ENCODE measurements at regions not wholly inside any gene's neighbourhood (a gene's known extent, or its start where the extent isn't known, plus 50 kb on each side); places are given as distances from the start of the nearest gene placed in this dataset.

- H3K4me3 ChIP-seq = no peak overlapping the region
- DNase-seq = no peak
- no peak for ATAC-seq
- no peaks in the 10 kb centered on the region for H3K9me3 ChIP-seq
- TF ChIP-seq, protein P1, sequence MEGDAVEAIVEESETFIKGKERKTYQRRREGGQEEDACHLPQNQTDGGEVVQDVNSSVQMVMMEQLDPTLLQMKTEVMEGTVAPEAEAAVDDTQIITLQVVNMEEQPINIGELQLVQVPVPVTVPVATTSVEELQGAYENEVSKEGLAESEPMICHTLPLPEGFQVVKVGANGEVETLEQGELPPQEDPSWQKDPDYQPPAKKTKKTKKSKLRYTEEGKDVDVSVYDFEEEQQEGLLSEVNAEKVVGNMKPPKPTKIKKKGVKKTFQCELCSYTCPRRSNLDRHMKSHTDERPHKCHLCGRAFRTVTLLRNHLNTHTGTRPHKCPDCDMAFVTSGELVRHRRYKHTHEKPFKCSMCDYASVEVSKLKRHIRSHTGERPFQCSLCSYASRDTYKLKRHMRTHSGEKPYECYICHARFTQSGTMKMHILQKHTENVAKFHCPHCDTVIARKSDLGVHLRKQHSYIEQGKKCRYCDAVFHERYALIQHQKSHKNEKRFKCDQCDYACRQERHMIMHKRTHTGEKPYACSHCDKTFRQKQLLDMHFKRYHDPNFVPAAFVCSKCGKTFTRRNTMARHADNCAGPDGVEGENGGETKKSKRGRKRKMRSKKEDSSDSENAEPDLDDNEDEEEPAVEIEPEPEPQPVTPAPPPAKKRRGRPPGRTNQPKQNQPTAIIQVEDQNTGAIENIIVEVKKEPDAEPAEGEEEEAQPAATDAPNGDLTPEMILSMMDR (IDR thresholded peaks at IDR 0.05) = no peak
- H3K36me3 ChIP-seq (ENCODE audit: low read depth) = no peaks in the 10 kb centered on the region
- intact Hi-C loops (cut with DNase I, micrococcal nuclease) = no loop called here
- H3K4me1 ChIP-seq (ENCODE audit: low read depth) = no peaks in the 10 kb centered on the region
Observed at GRCh38 chr17:33688771-33689170, 395.7 kb upstream of the ASIC2 start.

DNA sequence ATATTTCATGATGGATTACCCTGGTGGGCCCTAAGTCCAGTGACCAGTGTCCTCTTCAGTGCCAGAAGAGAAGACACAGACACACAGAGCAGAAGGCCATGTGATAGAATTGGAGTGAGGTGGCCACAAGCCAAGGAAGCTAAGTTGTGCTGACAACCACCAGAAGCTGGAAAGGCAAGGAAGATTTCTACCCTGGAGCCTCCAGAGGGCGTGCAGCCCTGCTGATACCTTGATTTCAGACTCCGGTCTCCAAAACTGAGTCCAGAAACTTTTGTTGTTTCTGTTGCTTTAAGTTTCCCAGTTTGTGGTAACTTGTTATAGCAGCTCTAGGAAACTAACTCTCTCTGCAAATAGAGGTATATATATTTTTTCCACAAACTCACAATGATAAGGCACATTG lies 396.6 kb upstream of the ASIC2 start:
- no peak for DNase-seq
- no peak overlapping the region for H3K4me3 ChIP-seq
- no peak for ATAC-seq
- no peaks in the 10 kb centered on the region for H3K9me3 ChIP-seq
- H3K4me1 ChIP-seq (ENCODE audit: low read depth) = no peaks in the 10 kb centered on the region
- TF ChIP-seq, protein P1 (IDR thresholded peaks at IDR 0.05) = no peak
- H3K36me3 ChIP-seq (ENCODE audit: low read depth) = no peaks in the 10 kb centered on the region
- intact Hi-C loops (cut with DNase I, micrococcal nuclease) = no loop called here

DNA sequence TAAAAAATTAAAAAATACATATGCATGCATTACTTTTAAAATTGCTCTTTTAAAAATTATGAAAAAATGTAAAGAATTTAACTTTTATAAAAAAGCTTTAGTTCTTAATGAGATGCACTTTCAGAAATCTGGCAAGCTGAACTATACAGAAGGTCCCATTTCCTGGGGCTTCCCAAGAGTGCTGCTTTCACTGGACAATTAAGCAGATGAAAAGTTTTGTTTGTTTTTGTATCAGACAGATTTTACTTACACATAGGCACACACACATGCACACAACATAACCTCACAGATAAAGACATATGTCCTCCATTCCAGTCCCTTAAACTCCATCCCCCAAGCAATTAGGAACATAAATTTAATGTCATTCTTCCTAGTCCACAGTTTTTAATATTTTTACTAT lies 402.3 kb upstream of the ASIC2 start:
- no peaks in the 10 kb centered on the region for H3K36me3 ChIP-seq (ENCODE audit: low read depth)

DNA sequence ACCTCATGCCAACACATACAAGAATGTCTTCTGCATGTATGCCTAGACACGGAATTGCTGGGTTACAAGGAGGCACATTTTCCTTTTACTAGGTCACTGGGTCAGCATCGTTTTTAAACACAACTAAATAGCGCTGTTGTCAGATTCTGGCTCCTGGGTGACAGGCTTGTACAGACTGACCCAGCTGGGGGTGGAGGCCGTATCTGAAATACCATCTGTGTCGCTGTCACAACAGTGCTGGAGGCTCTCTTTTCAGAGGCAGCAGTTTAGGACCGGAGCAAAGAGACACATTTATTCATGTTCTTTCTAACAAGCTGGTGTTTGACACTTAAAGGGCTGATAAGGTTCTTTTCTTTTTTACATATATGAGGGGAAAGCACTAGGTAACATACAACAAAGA lies 403.0 kb upstream of the ASIC2 start:
- intact Hi-C loops (cut with DNase I, micrococcal nuclease) = no loop called here
- Histone ChIP-seq H3K4me3 (no peak overlapping the region), H3K36me3 (ENCODE audit: low read depth) (no peaks in the 10 kb centered on the region), H3K4me1 (ENCODE audit: low read depth) (no peaks in the 10 kb centered on the region), H3K9me3 (no peaks in the 10 kb centered on the region)
- TF ChIP-seq, protein P1 (IDR thresholded peaks at IDR 0.05) = no peak
- ATAC-seq (no peak), DNase-seq (no peak)

More for the DNA sequence above, 402.3 kb upstream of the ASIC2 start:
- TF ChIP-seq, protein P1 (IDR thresholded peaks at IDR 0.05) = no peak
- H3K9me3 ChIP-seq = no peaks in the 10 kb centered on the region
- intact Hi-C loops (cut with DNase I, micrococcal nuclease) = no loop called here
- H3K4me1 ChIP-seq (ENCODE audit: low read depth) = no peaks in the 10 kb centered on the region
- H3K4me3 ChIP-seq = no peak overlapping the region
- ATAC-seq (no peak), DNase-seq (no peak)

- intact Hi-C loops (cut with DNase I, micrococcal nuclease) = no loop called here
- H3K36me3 ChIP-seq (ENCODE audit: low read depth) = no peaks in the 10 kb centered on the region
- TF ChIP-seq, protein P1 (IDR thresholded peaks at IDR 0.05) = no peak
- H3K9me3 ChIP-seq = no peaks in the 10 kb centered on the region
- H3K4me3 ChIP-seq = no peak overlapping the region
- H3K4me1 ChIP-seq (ENCODE audit: low read depth) = no peaks in the 10 kb centered on the region
- ATAC-seq (no peak), DNase-seq (no peak)
Observed at GRCh38 chr17:33697557-33697956, 404.5 kb upstream of the ASIC2 start.

GRCh38 chr17:33701910-33702309 lies 408.8 kb upstream of the ASIC2 start:
- ATAC-seq = no peak
- TF ChIP-seq, protein P1 (IDR thresholded peaks at IDR 0.05) = no peak
- Histone ChIP-seq H3K4me1 (ENCODE audit: low read depth) (no peaks in the 10 kb centered on the region), H3K36me3 (ENCODE audit: low read depth) (no peaks in the 10 kb centered on the region), H3K4me3 (no peak overlapping the region), H3K9me3 (no peaks in the 10 kb centered on the region)
- intact Hi-C loops (cut with DNase I, micrococcal nuclease) = no loop called here
- DNase-seq = no peak
